Osteoblast (primary cell): ENCODE measurements at regions not wholly inside any gene's neighbourhood (a gene's known extent, or its start where the extent isn't known, plus 50 kb on each side); places are given as distances from the start of the nearest gene placed in this dataset.

Experiments used
- DNase-seq: peaks from one replicate; pipeline ENCODE4 v3.0.0; 2011; ENCODE audit warnings: low spot score, mixed read lengths; ENCODE audit not compliant: insufficient read length; ENCODE audit errors: missing footprints
- H2AFZ ChIP-seq: 2 replicates; pipeline ENCODE4 v1.6.0; 2011; ENCODE audit warnings: mild to moderate bottlenecking, low read length
- H3K27ac ChIP-seq: 2 replicates; pipeline ENCODE4 v1.5.1; 2011; ENCODE audit warnings: mild to moderate bottlenecking, low read depth, low read length, moderate library complexity
- H3K27me3 ChIP-seq: 2 replicates; pipeline ENCODE4 v1.6.0; 2012; ENCODE audit warnings: mild to moderate bottlenecking, control low read depth, inconsistent platforms, low read length, moderate library complexity; ENCODE audit not compliant: insufficient read depth
- H3K36me3 ChIP-seq: 2 replicates; pipeline ENCODE4 v1.5.1; 2011; ENCODE audit warnings: mild to moderate bottlenecking, low read length, control low read depth, moderate library complexity; ENCODE audit not compliant: insufficient read depth
- H3K4me1 ChIP-seq: 2 replicates; pipeline ENCODE4 v1.5.1; 2011; ENCODE audit warnings: mild to moderate bottlenecking, low read length, control low read depth, moderate library complexity; ENCODE audit not compliant: insufficient read depth
- H3K4me2 ChIP-seq: 2 replicates; pipeline ENCODE4 v1.6.0; 2011; ENCODE audit warnings: mild to moderate bottlenecking, low read length; ENCODE audit not compliant: insufficient read depth
- H3K4me3 ChIP-seq: fragments of 200-600 bp; sonication (generic); 3 replicates; pipeline ENCODE4 v1.5.1; 2012; ENCODE audit warnings: mild to moderate bottlenecking, low read length, inconsistent platforms; ENCODE audit not compliant: insufficient read depth
- H3K79me2 ChIP-seq: 2 replicates; pipeline ENCODE4 v1.6.0; 2012; ENCODE audit warnings: mild to moderate bottlenecking, low read length, control low read depth, inconsistent platforms; ENCODE audit not compliant: insufficient read depth
- H3K9me3 ChIP-seq: 2 replicates; pipeline ENCODE4 v1.5.1; 2011; ENCODE audit warnings: low read depth, low read length, control low read depth
- H4K20me1 ChIP-seq: 2 replicates; pipeline ENCODE4 v1.6.0; 2012; ENCODE audit warnings: mild to moderate bottlenecking, low read length, control low read depth; ENCODE audit not compliant: insufficient read depth
- TF ChIP-seq, protein P1 (sequence below): IDR thresholded peaks from 2 replicates; pipeline ENCODE4 v1.5.1; 2011; ENCODE audit warnings: mild to moderate bottlenecking, low read depth, low read length, moderate library complexity; ENCODE audit errors: extremely low read depth

DNA sequence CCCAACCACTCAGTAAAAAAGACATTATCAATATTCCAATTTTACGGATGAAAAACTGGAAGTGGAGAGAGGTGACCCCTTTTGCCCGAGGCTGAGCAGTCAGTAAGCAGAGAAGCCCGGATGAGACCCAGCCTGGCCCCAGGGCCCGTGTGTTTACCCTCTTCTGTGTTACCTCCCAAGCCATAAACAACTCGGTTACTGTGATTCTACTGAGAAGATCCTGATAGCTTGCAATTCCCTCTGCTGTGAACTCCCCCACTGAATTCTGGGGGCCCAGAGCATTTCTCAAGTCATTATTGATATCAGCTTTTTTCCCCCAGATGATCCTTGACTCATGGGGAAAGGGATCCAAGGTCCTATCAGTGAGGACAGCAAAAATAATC is 482.6 kb upstream of the ERCC4 start:
- TF ChIP-seq, protein P1, sequence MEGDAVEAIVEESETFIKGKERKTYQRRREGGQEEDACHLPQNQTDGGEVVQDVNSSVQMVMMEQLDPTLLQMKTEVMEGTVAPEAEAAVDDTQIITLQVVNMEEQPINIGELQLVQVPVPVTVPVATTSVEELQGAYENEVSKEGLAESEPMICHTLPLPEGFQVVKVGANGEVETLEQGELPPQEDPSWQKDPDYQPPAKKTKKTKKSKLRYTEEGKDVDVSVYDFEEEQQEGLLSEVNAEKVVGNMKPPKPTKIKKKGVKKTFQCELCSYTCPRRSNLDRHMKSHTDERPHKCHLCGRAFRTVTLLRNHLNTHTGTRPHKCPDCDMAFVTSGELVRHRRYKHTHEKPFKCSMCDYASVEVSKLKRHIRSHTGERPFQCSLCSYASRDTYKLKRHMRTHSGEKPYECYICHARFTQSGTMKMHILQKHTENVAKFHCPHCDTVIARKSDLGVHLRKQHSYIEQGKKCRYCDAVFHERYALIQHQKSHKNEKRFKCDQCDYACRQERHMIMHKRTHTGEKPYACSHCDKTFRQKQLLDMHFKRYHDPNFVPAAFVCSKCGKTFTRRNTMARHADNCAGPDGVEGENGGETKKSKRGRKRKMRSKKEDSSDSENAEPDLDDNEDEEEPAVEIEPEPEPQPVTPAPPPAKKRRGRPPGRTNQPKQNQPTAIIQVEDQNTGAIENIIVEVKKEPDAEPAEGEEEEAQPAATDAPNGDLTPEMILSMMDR: no peak
- H3K27ac ChIP-seq: no peak overlapping the region
- no peak overlapping the region for H3K4me2 ChIP-seq
- H4K20me1 ChIP-seq: no peaks in the 10 kb centered on the region
- H3K4me3 ChIP-seq: no peak overlapping the region
- H3K9me3 ChIP-seq: no peaks in the 10 kb centered on the region
- no peaks in the 10 kb centered on the region for H3K36me3 ChIP-seq
- no peaks in the 10 kb centered on the region for H3K27me3 ChIP-seq
- H2AFZ ChIP-seq: no peak overlapping the region
- peaks cover 9% of the 10 kb centered on the region for H3K4me1 ChIP-seq
- H3K79me2 ChIP-seq: no peaks in the 10 kb centered on the region
- no peak for DNase-seq

DNA sequence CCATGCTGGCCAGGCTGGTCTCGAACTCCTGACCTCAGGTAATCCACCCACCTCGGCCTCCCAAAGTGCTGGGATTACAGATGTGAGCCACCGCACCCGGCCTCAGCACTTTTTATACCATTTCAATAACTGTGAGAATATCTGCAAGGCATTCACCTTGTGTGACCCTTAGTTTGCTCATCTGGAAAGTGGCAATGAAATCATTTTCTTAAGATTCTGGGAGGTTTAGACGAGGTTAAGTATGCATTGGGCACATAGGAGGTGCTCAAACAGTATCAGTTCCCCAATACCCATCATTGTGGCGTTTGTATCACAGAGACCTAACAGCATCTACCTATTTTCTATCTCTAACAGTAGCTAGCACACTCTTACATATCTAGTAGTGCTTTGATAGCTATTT is 481.9 kb upstream of the ERCC4 start:
- no peaks in the 10 kb centered on the region for H3K9me3 ChIP-seq
- H3K4me3 ChIP-seq: no peak overlapping the region
- no peak overlapping the region for H3K4me2 ChIP-seq
- no peaks in the 10 kb centered on the region for H3K36me3 ChIP-seq
- no peaks in the 10 kb centered on the region for H3K27me3 ChIP-seq
- DNase-seq: no peak
- no peaks in the 10 kb centered on the region for H4K20me1 ChIP-seq
- no peaks in the 10 kb centered on the region for H3K79me2 ChIP-seq
- H2AFZ ChIP-seq: no peak overlapping the region
- H3K4me1 ChIP-seq: peaks cover 9% of the 10 kb centered on the region
- TF ChIP-seq, protein P1: no peak
- no peak overlapping the region for H3K27ac ChIP-seq

DNA sequence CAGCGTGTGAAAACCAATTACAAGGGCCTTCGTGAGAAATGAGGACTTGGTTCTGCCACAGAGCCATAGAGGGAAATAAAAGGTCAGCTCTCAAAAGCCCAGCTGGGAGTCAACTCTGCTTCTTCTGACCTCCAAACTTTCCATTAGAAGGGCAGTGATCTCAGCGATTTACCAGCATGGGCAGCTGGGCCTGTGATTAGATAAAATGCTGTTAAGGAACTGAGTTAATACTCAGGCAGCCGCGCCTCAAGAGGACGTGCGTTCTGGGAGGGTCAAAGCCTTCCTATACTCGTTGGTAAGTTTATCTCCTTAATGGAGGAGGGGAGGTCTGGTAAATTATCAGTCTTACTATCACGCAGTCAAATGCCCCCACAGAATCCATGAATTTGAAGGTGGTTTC is 480.2 kb upstream of the ERCC4 start:
- H3K36me3 ChIP-seq: no peaks in the 10 kb centered on the region
- TF ChIP-seq, protein P1: no peak

DNA sequence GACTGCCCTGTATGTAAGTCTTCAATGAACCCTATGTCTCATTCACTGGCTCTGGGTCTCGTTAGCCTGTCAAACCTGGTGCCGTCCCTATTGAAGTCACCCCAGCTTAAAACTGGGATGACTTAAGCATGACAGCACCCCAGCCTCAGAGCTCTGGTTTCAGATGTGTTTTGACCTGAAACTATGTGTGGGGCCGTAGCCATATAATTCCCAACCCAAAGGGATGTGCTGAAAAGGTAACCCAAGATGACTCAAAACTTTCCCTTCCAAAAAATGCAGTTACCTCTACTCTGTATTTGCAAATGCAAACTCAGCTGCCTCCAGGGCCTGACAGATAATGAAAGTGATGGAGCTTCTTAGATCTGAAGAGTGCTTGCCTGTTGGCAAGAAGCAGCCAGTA is 478.3 kb upstream of the ERCC4 start:
- no peaks in the 10 kb centered on the region for H3K36me3 ChIP-seq
- H3K79me2 ChIP-seq: no peaks in the 10 kb centered on the region
- TF ChIP-seq, protein P1: no peak
- H3K4me3 ChIP-seq: no peak overlapping the region
- DNase-seq: no peak
- H3K4me1 ChIP-seq: no peaks in the 10 kb centered on the region
- H3K4me2 ChIP-seq: no peak overlapping the region
- H2AFZ ChIP-seq: no peak overlapping the region
- no peaks in the 10 kb centered on the region for H3K9me3 ChIP-seq
- H3K27me3 ChIP-seq: no peaks in the 10 kb centered on the region
- no peaks in the 10 kb centered on the region for H4K20me1 ChIP-seq
- no peak overlapping the region for H3K27ac ChIP-seq

More for the DNA sequence above, 480.2 kb upstream of the ERCC4 start:
- Histone ChIP-seq H3K4me1 (peaks cover 9% of the 10 kb centered on the region), H3K9me3 (no peaks in the 10 kb centered on the region), H3K27me3 (no peaks in the 10 kb centered on the region), H3K4me2 (no peak overlapping the region), H2AFZ (no peak overlapping the region), H4K20me1 (no peaks in the 10 kb centered on the region), H3K4me3 (no peak overlapping the region), H3K27ac (no peak overlapping the region), H3K79me2 (no peaks in the 10 kb centered on the region)
- no peak for DNase-seq
